DND-41 (cell line): ENCODE measurements at regions not wholly inside any gene's neighbourhood (a gene's known extent, or its start where the extent isn't known, plus 50 kb on each side); places are given as distances from the start of the nearest gene placed in this dataset.

Experiments
- ATAC-seq: fragments of 200-7000 bp; cut with Tn5 transposase; 3 replicates; pipeline ENCODE4 v1.9.1; 2021; ENCODE audit warnings: low read depth; ENCODE audit not compliant: insufficient read depth
- DNase-seq: peaks from one replicate; pipeline ENCODE4 v3.0.0-alpha.2; 2020
- H2AFZ ChIP-seq: 2 replicates; pipeline ENCODE4 v1.6.0; 2012; ENCODE audit warnings: low read depth, low read length
- H3K27ac ChIP-seq: 2 replicates; pipeline ENCODE4 v1.5.1; 2012; ENCODE audit warnings: low read length, inconsistent platforms
- H3K27me3 ChIP-seq: fragments of 200-600 bp; sonication (generic); 2 replicates; pipeline ENCODE4 v1.6.0; 2012; ENCODE audit warnings: low read length, mild to moderate bottlenecking, inconsistent platforms; ENCODE audit not compliant: insufficient read depth, poor library complexity
- H3K36me3 ChIP-seq: 2 replicates; pipeline ENCODE4 v1.5.1; 2012; ENCODE audit warnings: low read length, inconsistent platforms; ENCODE audit not compliant: insufficient read depth
- H3K4me1 ChIP-seq: 2 replicates; pipeline ENCODE4 v1.5.1; 2012; ENCODE audit warnings: mild to moderate bottlenecking, low read length; ENCODE audit not compliant: insufficient read depth
- H3K4me2 ChIP-seq: 2 replicates; pipeline ENCODE4 v1.6.0; 2012; ENCODE audit warnings: mild to moderate bottlenecking, moderate library complexity, low read length, inconsistent platforms; ENCODE audit not compliant: insufficient read depth
- H3K4me3 ChIP-seq, 2 experiments: fragments of 200-600 bp in 1 of 2; shearing (Covaris generic) in 1 of 2; 2 replicates each; pipeline ENCODE4 v1.5.1; 2012 to 2016; ENCODE audit warnings: inconsistent platforms in 2 of 2, low read length in 2 of 2, mild to moderate bottlenecking in 2 of 2, low read depth in 1 of 2, moderate library complexity in 1 of 2
- H3K79me2 ChIP-seq: 2 replicates; pipeline ENCODE4 v1.6.0; 2012; ENCODE audit warnings: low read length, inconsistent platforms; ENCODE audit not compliant: insufficient read depth
- H3K9ac ChIP-seq: 2 replicates; pipeline ENCODE4 v1.6.0; 2012; ENCODE audit warnings: low read depth, mild to moderate bottlenecking, inconsistent platforms, low read length, moderate library complexity
- H3K9me3 ChIP-seq: 2 replicates; pipeline ENCODE4 v1.5.1; 2012; ENCODE audit warnings: low read length, moderate library complexity, mild to moderate bottlenecking, inconsistent platforms; ENCODE audit not compliant: insufficient read depth, severe bottlenecking
- H4K20me1 ChIP-seq: 2 replicates; pipeline ENCODE4 v1.6.0; 2012; ENCODE audit warnings: low read length; ENCODE audit not compliant: insufficient read depth
- EZH2 ChIP-seq: IDR thresholded peaks from 3 replicates; pipeline ENCODE4 v1.6.1; 2012; ENCODE audit warnings: borderline replicate concordance, low read depth, mild to moderate bottlenecking, moderate library complexity, low read length, inconsistent platforms; ENCODE audit not compliant: severe bottlenecking
- TF ChIP-seq, protein P1 (sequence below): IDR thresholded peaks from 2 replicates; pipeline ENCODE4 v1.5.1; 2012; ENCODE audit warnings: borderline replicate concordance, low read length, moderate library complexity, mild to moderate bottlenecking; ENCODE audit not compliant: poor library complexity, severe bottlenecking; ENCODE audit errors: extremely low read depth

DNA sequence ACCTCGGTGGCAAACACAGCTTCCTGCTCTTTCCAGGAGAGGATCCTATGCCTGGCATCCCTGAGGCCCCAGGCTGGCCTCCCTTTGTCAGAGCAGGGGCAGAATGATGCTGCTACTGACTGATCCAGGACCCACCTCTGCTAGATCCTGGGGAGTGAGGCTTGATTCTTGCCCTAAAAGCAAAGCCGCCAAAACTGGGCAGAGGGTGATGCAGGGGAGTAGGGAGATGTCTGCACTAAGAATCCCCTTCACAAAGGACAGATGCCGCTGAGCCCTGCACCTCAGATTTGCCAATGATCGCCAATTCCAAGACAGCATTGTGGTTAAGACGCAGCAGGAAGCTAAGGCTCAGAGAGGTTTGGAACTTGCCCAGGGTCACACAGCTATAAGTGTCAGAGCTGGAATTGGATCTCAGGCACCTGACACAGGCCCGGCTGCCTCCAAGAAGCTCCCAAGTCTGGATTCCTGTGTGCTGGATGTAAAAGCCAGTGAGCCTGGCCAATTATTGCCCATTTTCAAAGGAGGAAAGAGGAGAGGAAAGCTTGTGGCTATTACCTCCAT lies 60.7 kb upstream of the TNRC6C start:
- TF ChIP-seq, protein P1, sequence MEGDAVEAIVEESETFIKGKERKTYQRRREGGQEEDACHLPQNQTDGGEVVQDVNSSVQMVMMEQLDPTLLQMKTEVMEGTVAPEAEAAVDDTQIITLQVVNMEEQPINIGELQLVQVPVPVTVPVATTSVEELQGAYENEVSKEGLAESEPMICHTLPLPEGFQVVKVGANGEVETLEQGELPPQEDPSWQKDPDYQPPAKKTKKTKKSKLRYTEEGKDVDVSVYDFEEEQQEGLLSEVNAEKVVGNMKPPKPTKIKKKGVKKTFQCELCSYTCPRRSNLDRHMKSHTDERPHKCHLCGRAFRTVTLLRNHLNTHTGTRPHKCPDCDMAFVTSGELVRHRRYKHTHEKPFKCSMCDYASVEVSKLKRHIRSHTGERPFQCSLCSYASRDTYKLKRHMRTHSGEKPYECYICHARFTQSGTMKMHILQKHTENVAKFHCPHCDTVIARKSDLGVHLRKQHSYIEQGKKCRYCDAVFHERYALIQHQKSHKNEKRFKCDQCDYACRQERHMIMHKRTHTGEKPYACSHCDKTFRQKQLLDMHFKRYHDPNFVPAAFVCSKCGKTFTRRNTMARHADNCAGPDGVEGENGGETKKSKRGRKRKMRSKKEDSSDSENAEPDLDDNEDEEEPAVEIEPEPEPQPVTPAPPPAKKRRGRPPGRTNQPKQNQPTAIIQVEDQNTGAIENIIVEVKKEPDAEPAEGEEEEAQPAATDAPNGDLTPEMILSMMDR = no peak
- no peak for TF ChIP-seq EZH2
- Histone ChIP-seq H3K9me3 (no peaks in the 10 kb centered on the region), H2AFZ (no peak overlapping the region), H3K4me1 (peaks cover 20% of the 10 kb centered on the region), H3K27ac (no peak overlapping the region), H3K4me2 (no peak overlapping the region), H3K4me3 (no peak overlapping the region), H3K36me3 (no peaks in the 10 kb centered on the region), H3K9ac (no peak overlapping the region), H4K20me1 (peaks cover 4% of the 10 kb centered on the region), H3K79me2 (no peaks in the 10 kb centered on the region), H3K27me3 (no peaks in the 10 kb centered on the region)
- DNase-seq (no peak), ATAC-seq (no peak)

DNA sequence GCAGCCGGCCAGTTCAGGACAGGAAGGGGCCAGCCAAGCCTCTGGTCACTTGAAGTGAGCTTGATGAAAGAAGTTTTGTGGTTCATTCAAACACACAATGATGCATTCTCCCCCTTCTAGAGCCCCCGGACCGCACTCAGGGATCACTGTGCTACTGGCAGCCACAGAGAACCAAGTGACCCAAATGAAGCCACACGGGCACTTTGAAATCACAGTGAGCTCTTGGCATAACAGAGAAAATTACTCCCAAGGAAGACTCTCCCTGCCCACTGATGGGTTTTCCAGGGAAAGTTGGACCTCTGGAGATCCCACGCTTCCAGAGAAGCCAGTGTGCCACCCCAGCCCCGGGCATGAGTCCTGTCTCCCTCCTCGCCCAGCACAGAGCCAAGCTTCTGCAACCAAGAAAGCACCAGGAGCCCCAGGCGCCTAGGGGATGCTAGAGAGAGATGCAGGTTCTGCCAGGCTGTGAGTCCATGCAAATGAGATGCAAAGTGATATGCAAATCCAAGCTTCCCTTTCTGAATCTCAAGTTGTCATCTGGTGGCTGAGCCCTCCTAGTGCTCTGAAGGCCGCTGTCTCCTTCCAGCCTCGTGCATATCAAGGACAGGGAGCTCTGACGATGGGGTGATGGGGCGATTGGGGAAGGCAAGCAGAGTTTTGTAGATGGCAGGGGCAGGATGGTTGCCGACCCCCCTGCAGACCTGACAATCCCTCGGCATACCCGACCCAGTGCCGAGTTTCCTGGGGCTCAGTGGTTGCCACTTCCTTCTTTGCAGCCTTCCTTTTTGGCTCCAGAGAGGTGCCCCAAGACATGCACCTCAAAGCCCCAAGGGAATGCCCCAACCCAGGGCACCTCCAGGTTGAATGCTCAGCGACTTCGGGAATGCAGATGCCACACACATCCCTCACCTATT lies 59.7 kb upstream of the TNRC6C start:
- Histone ChIP-seq H3K36me3 (no peaks in the 10 kb centered on the region), H3K9me3 (no peaks in the 10 kb centered on the region), H3K27ac (no peak overlapping the region), H3K4me2 (no peak overlapping the region), H3K27me3 (no peaks in the 10 kb centered on the region), H2AFZ (no peak overlapping the region), H3K4me3 (no peak overlapping the region), H3K79me2 (no peaks in the 10 kb centered on the region), H3K4me1 (peaks cover 11% of the 10 kb centered on the region), H3K9ac (no peak overlapping the region), H4K20me1 (no peaks in the 10 kb centered on the region)
- TF ChIP-seq, protein P1 = no peak
- no peak for TF ChIP-seq EZH2
- no peak for DNase-seq
- no peak for ATAC-seq

DNA sequence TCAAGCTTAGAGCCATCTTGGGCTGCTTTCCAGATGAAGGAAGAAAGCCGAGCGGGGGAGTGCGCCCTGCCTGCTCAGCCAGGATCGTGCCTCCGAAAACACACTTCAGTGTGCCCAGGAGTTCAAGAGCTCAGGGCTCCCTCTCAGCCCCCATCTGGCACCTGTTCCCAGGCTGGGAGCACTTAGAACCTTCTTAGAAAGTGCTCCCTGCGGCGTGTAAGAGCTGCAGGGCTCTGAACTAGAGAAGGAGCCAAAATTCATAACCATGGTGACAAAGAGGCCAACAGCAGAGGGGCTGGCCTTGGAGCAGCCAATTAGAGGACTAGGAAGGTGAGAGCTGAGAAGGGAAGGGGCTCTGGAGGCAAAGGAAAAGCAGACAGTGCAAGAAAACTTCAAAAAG lies 59.0 kb upstream of the TNRC6C start:
- H3K27ac ChIP-seq = no peak overlapping the region
- H3K4me2 ChIP-seq = no peak overlapping the region
- no peak overlapping the region for H3K4me3 ChIP-seq
- no peaks in the 10 kb centered on the region for H3K9me3 ChIP-seq
- no peaks in the 10 kb centered on the region for H3K79me2 ChIP-seq
- peaks cover 4% of the 10 kb centered on the region for H3K4me1 ChIP-seq
- no peak overlapping the region for H2AFZ ChIP-seq
- H3K36me3 ChIP-seq = no peaks in the 10 kb centered on the region
- no peaks in the 10 kb centered on the region for H4K20me1 ChIP-seq
- no peaks in the 10 kb centered on the region for H3K27me3 ChIP-seq
- no peak overlapping the region for H3K9ac ChIP-seq
- no peak for ATAC-seq
- no peak for TF ChIP-seq EZH2
- DNase-seq = no peak

DNA sequence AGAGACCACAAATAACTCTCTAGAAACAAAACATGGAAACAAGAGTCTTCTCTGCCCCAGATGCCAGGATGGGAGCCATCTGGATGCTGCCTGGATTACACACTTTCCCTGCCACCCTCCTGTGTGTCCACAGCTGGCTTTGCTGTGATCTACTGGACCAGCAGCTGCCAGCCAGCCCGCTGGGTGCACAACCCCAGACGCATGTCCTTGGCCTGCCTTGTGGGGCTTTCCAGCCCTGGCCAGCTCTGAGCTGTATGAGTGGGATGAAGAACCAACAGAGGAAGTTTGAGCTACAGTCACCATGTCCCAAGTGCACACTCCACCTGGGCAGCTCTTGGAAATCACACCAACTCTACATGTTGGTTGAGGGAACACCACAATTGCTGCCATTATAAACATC lies 57.0 kb upstream of the TNRC6C start:
- no peak for TF ChIP-seq EZH2
- TF ChIP-seq, protein P1 = no peak
- no peak overlapping the region for H3K4me3 ChIP-seq
- no peaks in the 10 kb centered on the region for H3K9me3 ChIP-seq
- no peaks in the 10 kb centered on the region for H3K36me3 ChIP-seq
- H2AFZ ChIP-seq = no peak overlapping the region
- H3K27ac ChIP-seq = no peak overlapping the region
- no peaks in the 10 kb centered on the region for H3K79me2 ChIP-seq
- DNase-seq (no peak), ATAC-seq (no peak)
- no peaks in the 10 kb centered on the region for H3K27me3 ChIP-seq
- no peaks in the 10 kb centered on the region for H4K20me1 ChIP-seq
- H3K4me2 ChIP-seq = no peak overlapping the region
- H3K4me1 ChIP-seq = no peaks in the 10 kb centered on the region
- no peak overlapping the region for H3K9ac ChIP-seq
